Liver (tissue), 6 donors: ENCODE measurements at regions not wholly inside any gene's neighbourhood (a gene's known extent, or its start where the extent isn't known, plus 50 kb on each side); places are given as distances from the start of the nearest gene placed in this dataset.
"Not testable (repeated sequence)": the region's sequence is repeated elsewhere in the genome, so short reads cannot be mapped to it uniquely, and the experiment has no call there.

Experiments
- DNase-seq: peaks from one replicate; pipeline ENCODE4 v3.0.0-alpha.2; 2017; ENCODE audit warnings: low spot score
- H3K27ac ChIP-seq, 2 donors: one replicate each; pipeline ENCODE4 v1.7.0; 2013; ENCODE audit warnings: inconsistent platforms in 2 of 2, low read length in 2 of 2, control low read depth in 1 of 2, low read depth in 1 of 2, mild to moderate bottlenecking in 1 of 2
- H3K27me3 ChIP-seq, 4 donors: one replicate each; pipeline versions ENCODE4 v1.6.1 to v1.7.0; 2013; ENCODE audit warnings: low read length in 3 of 4, inconsistent platforms in 1 of 4, mild to moderate bottlenecking in 1 of 4, moderate library complexity in 1 of 4; ENCODE audit not compliant: control insufficient read depth in 4 of 4, insufficient read depth in 4 of 4
- H3K36me3 ChIP-seq, 4 donors: one replicate each; pipeline versions ENCODE4 v1.6.1 to v1.7.0; 2013; ENCODE audit warnings: low read length in 3 of 4, mild to moderate bottlenecking in 3 of 4, low read depth in 1 of 4, moderate library complexity in 1 of 4; ENCODE audit not compliant: control insufficient read depth in 4 of 4, insufficient read depth in 3 of 4
- H3K4me1 ChIP-seq, 4 donors: one replicate each; pipeline versions ENCODE4 v1.6.1 to v1.7.0; 2013; ENCODE audit warnings: low read length in 3 of 4, mild to moderate bottlenecking in 3 of 4, moderate library complexity in 1 of 4; ENCODE audit not compliant: control insufficient read depth in 4 of 4, insufficient read depth in 4 of 4
- H3K4me3 ChIP-seq, 3 donors: one replicate each; pipeline versions ENCODE4 v1.6.1 to v1.7.0; 2013; ENCODE audit warnings: low read length in 3 of 3, control low read depth in 1 of 3, low read depth in 1 of 3, mild to moderate bottlenecking in 1 of 3
- H3K9ac ChIP-seq, 2 donors: one replicate each; pipeline ENCODE4 v1.7.0; 2013; ENCODE audit warnings: low read length in 2 of 2, mild to moderate bottlenecking in 2 of 2, moderate library complexity in 2 of 2, control low read depth in 1 of 2, low read depth in 1 of 2
- H3K9me3 ChIP-seq, 4 donors: one replicate each; pipeline versions ENCODE4 v1.6.1 to v1.7.0; 2013; ENCODE audit warnings: low read length in 3 of 4; ENCODE audit not compliant: control insufficient read depth in 4 of 4
- WGBS: extraction: QIAGEN DNeasy Blood & Tissue Kit; methylation state at CpG from one replicate; pipeline ENCODE4 v1.1.7; 2013; 5-methylcytosine and 5-hydroxymethylcytosine counted together
- donor health status: healthy.
- donor health status: healthy.
- donor health status: healthy.

GRCh38 chr2:91442906-91443729, 2751.6 kb downstream of the RPIA start:
- not testable (repeated sequence) for H3K9ac ChIP-seq, H3K9me3 ChIP-seq, H3K36me3 ChIP-seq, H3K27ac ChIP-seq, DNase-seq
- H3K4me1 ChIP-seq: peaks cover 0 to 11% (median 5%) of the 10 kb centered on the region in 4 donors
- peak overlapping the region in 1 of 3 donors; percentile 36 for H3K4me3 ChIP-seq
- peaks cover 0 to 10% (median 3%) of the 10 kb centered on the region in 4 donors for H3K27me3 ChIP-seq
- WGBS: 14% methylated on average over 50 of the region's 69 CpGs

GRCh38 chr2:91443730-91444115, 2752.2 kb downstream of the RPIA start:
- not testable (repeated sequence) for H3K36me3 ChIP-seq, H3K4me3 ChIP-seq, H3K9ac ChIP-seq, DNase-seq, H3K27ac ChIP-seq, H3K9me3 ChIP-seq
- Histone ChIP-seq H3K4me1 (peaks cover 0 to 11% (median 5%) of the 10 kb centered on the region in 4 donors), H3K27me3 (peaks cover 0 to 10% (median 3%) of the 10 kb centered on the region in 4 donors)
- WGBS: 72% methylated on average over 9 of the region's 11 CpGs

GRCh38 chr2:91445705-91446104, 2754.2 kb downstream of the RPIA start:
- peaks cover 0 to 10% (median 3%) of the 10 kb centered on the region in 4 donors for H3K27me3 ChIP-seq
- DNase-seq: not testable (repeated sequence)
- WGBS: 83% methylated on average over 4 of the region's 5 CpGs

GRCh38 chr2:91446489-91446888, 2755.0 kb downstream of the RPIA start:
- H3K9ac ChIP-seq, H3K27ac ChIP-seq, DNase-seq, H3K9me3 ChIP-seq, H3K36me3 ChIP-seq, H3K4me3 ChIP-seq: not testable (repeated sequence)
- peaks cover 0 to 10% (median 3%) of the 10 kb centered on the region in 4 donors for H3K27me3 ChIP-seq
- peaks cover 0 to 11% (median 5%) of the 10 kb centered on the region in 4 donors for H3K4me1 ChIP-seq

More at GRCh38 chr2:91445705-91446104, 2754.2 kb downstream of the RPIA start:
- not testable (repeated sequence) for H3K9me3 ChIP-seq, H3K9ac ChIP-seq, H3K36me3 ChIP-seq, H3K4me3 ChIP-seq, H3K27ac ChIP-seq
- peaks cover 0 to 11% (median 5%) of the 10 kb centered on the region in 4 donors for H3K4me1 ChIP-seq

GRCh38 chr2:91446915-91447314, 2755.4 kb downstream of the RPIA start:
- H3K4me3 ChIP-seq, H3K4me1 ChIP-seq, H3K36me3 ChIP-seq, DNase-seq, H3K9me3 ChIP-seq, H3K9ac ChIP-seq, H3K27ac ChIP-seq: not testable (repeated sequence)
- H3K27me3 ChIP-seq: peaks cover 0 to 10% (median 3%) of the 10 kb centered on the region in 4 donors
- WGBS: 88% methylated on average over 6 of the region's 7 CpGs

- H3K36me3 ChIP-seq, DNase-seq, H3K4me3 ChIP-seq, H3K27ac ChIP-seq, H3K9me3 ChIP-seq, H3K9ac ChIP-seq, H3K4me1 ChIP-seq, H3K27me3 ChIP-seq: not testable (repeated sequence)
- WGBS: 86% methylated on average over 7 of the region's 8 CpGs
Measured at GRCh38 chr2:91447508-91447907, 2756.0 kb downstream of the RPIA start.

- H3K9me3 ChIP-seq, H3K27ac ChIP-seq, H3K36me3 ChIP-seq, H3K9ac ChIP-seq, H3K27me3 ChIP-seq, DNase-seq, H3K4me3 ChIP-seq, H3K4me1 ChIP-seq: not testable (repeated sequence)
- 82% methylated on average over 9 of the region's 9 CpGs for WGBS
Measured at GRCh38 chr2:91462292-91462691, 2770.8 kb downstream of the RPIA start.

GRCh38 chr2:91463007-91463406, 2771.5 kb downstream of the RPIA start:
- H3K27ac ChIP-seq, H3K4me1 ChIP-seq, H3K27me3 ChIP-seq, H3K9ac ChIP-seq, H3K9me3 ChIP-seq, H3K36me3 ChIP-seq, DNase-seq, H3K4me3 ChIP-seq: not testable (repeated sequence)
- WGBS: 72% methylated on average over 2 of the region's 2 CpGs
